ENCODE measurements at regions not wholly inside any gene's neighbourhood (a gene's known extent, or its start where the extent isn't known, plus 50 kb on each side); places are given as distances from the start of the nearest gene placed in this dataset.
A peak's percentile ranks its signal among the peaks of the same experiment; 100 is the strongest.

- peak; percentile 86 for DNase-seq
- no peaks in the 10 kb centered on the region for H3K27me3 ChIP-seq (replicated peaks)
- TF ChIP-seq CTCF (IDR thresholded peaks at IDR 0.05; ENCODE audit: low read depth, low read length, missing control alignments), result peak; percentile 82
- H3K4me3 ChIP-seq (ENCODE audit: low read depth, low read length), result no peak overlapping the region
- H3K27ac ChIP-seq, result peak overlapping the region; percentile 65
- in situ Hi-C loops (cut with HindIII; ENCODE audit: low pct_ligation_motif_present, low sequenced_read_pairs), result loop anchor here (25.0 kb wide), 1 partner anchor 741 kb away; the partner anchor contains the start of gene FOXC1
- no peaks in the 10 kb centered on the region for H3K36me3 ChIP-seq (replicated peaks)
Measured at GRCh38 chr6:2353412-2354137, 108.2 kb upstream of the GMDS start.

DNA sequence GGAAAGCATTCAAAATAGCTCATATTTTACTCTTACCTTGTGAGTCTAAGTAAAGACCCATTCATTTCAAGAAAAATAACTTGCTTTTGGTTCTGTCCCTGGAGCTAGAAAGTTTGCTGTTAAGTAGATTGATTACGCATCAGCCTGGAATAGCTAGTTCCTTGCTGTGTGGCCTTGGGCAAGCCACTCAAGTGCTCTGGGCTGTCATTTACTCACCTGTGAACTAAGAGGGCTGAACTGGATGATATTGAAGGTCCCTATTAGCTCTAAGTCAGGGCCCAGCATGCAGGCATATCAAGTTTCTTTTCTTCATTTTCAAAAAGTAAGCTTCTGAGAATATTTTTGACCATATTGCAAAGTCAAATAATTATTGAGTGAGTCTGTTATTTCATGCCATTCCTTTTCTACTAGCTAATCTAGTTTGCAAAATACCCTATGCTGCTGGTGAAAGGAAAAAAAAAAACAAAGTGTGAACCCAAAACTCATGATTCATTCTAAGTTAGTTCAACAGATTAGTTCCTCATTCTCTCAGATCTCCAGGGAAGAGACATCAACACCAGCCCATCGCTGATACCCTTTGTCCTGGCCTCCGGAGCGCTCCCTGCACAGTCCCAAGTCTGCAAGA, 106.5 kb upstream of the GMDS start:
- Histone ChIP-seq H3K27me3 (replicated peaks) (no peaks in the 10 kb centered on the region), H3K4me3 (ENCODE audit: low read depth, low read length) (no peak overlapping the region), H3K36me3 (replicated peaks) (no peaks in the 10 kb centered on the region), H3K27ac (no peak overlapping the region)
- peak; percentile 40 for DNase-seq
- TF ChIP-seq CTCF (IDR thresholded peaks at IDR 0.05; ENCODE audit: low read depth, low read length, missing control alignments), result no peak
- in situ Hi-C loops (cut with HindIII; ENCODE audit: low pct_ligation_motif_present, low sequenced_read_pairs), result loop anchor here (25.0 kb wide), 1 partner anchor 740 kb away; the partner anchor contains the start of gene FOXC1

- no peaks in the 10 kb centered on the region for H3K36me3 ChIP-seq (replicated peaks)
- no peaks in the 10 kb centered on the region for H3K27me3 ChIP-seq (replicated peaks)
- TF ChIP-seq CTCF (IDR thresholded peaks at IDR 0.05; ENCODE audit: low read depth, low read length, missing control alignments), result no peak
- H3K27ac ChIP-seq, result no peak overlapping the region
- DNase-seq, result no peak
- in situ Hi-C loops (cut with HindIII; ENCODE audit: low pct_ligation_motif_present, low sequenced_read_pairs), result loop anchor here (25.0 kb wide), 1 partner anchor 739 kb away; the partner anchor contains the start of gene FOXC1
- no peak overlapping the region for H3K4me3 ChIP-seq (ENCODE audit: low read depth, low read length)
Measured at GRCh38 chr6:2351090-2351489, 105.7 kb upstream of the GMDS start.

GRCh38 chr6:2346078-2346477, 100.7 kb upstream of the GMDS start:
- DNase-seq, result no peak
- in situ Hi-C loops (cut with HindIII; ENCODE audit: low pct_ligation_motif_present, low sequenced_read_pairs), result no loop called here
- H3K27me3 ChIP-seq (replicated peaks), result no peaks in the 10 kb centered on the region
- TF ChIP-seq CTCF (IDR thresholded peaks at IDR 0.05; ENCODE audit: low read depth, low read length, missing control alignments), result no peak
- no peak overlapping the region for H3K27ac ChIP-seq
- H3K36me3 ChIP-seq (replicated peaks), result no peaks in the 10 kb centered on the region
- H3K4me3 ChIP-seq (ENCODE audit: low read depth, low read length), result no peak overlapping the region

GRCh38 chr6:2344319-2344905, 99.0 kb upstream of the GMDS start:
- in situ Hi-C loops (cut with HindIII; ENCODE audit: low pct_ligation_motif_present, low sequenced_read_pairs), result no loop called here
- H3K27ac ChIP-seq, result no peak overlapping the region
- H3K27me3 ChIP-seq (replicated peaks), result no peaks in the 10 kb centered on the region
- no peak overlapping the region for H3K4me3 ChIP-seq (ENCODE audit: low read depth, low read length)
- H3K36me3 ChIP-seq (replicated peaks), result no peaks in the 10 kb centered on the region
- no peak for TF ChIP-seq CTCF (IDR thresholded peaks at IDR 0.05; ENCODE audit: low read depth, low read length, missing control alignments)
- DNase-seq, result no peak
